Suprapubic skin (tissue), 4 donors: ENCODE measurements at regions not wholly inside any gene's neighbourhood (a gene's known extent, or its start where the extent isn't known, plus 50 kb on each side); places are given as distances from the start of the nearest gene placed in this dataset.

Source experiments
- EP300 ChIP-seq: sonication (generic); formaldehyde crosslinking; IDR thresholded peaks from one replicate; pipeline ENCODE4 v1.6.1; 2017; ENCODE audit warnings: antibody characterized with exemption
- POLR2A ChIP-seq, 2 donors: fragments of 450-650 bp; IDR thresholded peaks; one replicate each; pipeline ENCODE4 v1.6.1; 2017; ENCODE audit warnings: antibody characterized with exemption in 2 of 2, mild to moderate bottlenecking in 2 of 2, moderate library complexity in 2 of 2
- POLR2AphosphoS5 ChIP-seq, 3 donors: sonication (generic); formaldehyde crosslinking; IDR thresholded peaks; one replicate each; pipeline ENCODE4 v1.6.1; 2017; ENCODE audit warnings: antibody characterized with exemption in 3 of 3
- TF ChIP-seq, protein P1 (sequence below), 2 donors: fragments of 200-600 bp in 1 of 2; fragments of 450-650 bp in 1 of 2; sonication (generic) in 1 of 2; IDR thresholded peaks; one replicate each; pipeline ENCODE4 v1.5.1; 2016 to 2019; ENCODE audit warnings: antibody characterized with exemption in 2 of 2, mild to moderate bottlenecking in 1 of 2, moderate library complexity in 1 of 2

DNA sequence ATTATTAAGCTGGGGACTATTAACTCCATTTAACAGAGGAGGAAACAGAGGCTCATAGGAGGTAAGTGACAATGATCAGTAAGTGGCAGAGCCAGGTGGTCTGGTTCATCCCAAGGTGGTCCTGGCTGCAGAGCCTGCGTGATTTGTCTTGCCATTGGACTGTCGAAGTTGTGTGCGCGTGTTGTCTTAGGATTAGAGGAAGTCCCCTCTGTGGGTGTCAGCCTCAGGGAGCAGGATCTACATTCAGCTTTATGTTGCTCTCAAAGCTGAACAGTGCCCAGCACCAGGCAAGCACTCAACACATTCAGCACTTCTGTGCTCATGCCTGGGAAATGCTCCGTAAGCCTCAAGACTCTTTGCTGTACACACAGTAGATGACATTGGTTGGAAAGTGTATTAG, 139.5 kb downstream of the HERPUD2 start:
- no peak for TF ChIP-seq EP300
- no peak for TF ChIP-seq POLR2AphosphoS5 (IDR thresholded peaks at IDR 0.05)
- TF ChIP-seq, protein P1, sequence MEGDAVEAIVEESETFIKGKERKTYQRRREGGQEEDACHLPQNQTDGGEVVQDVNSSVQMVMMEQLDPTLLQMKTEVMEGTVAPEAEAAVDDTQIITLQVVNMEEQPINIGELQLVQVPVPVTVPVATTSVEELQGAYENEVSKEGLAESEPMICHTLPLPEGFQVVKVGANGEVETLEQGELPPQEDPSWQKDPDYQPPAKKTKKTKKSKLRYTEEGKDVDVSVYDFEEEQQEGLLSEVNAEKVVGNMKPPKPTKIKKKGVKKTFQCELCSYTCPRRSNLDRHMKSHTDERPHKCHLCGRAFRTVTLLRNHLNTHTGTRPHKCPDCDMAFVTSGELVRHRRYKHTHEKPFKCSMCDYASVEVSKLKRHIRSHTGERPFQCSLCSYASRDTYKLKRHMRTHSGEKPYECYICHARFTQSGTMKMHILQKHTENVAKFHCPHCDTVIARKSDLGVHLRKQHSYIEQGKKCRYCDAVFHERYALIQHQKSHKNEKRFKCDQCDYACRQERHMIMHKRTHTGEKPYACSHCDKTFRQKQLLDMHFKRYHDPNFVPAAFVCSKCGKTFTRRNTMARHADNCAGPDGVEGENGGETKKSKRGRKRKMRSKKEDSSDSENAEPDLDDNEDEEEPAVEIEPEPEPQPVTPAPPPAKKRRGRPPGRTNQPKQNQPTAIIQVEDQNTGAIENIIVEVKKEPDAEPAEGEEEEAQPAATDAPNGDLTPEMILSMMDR (IDR thresholded peaks at IDR 0.05): no peak
- TF ChIP-seq POLR2A (IDR thresholded peaks at IDR 0.05): no peak
